DMS114 treated with DMSO at 0.1 percent for 48 hours (cell line): ENCODE measurements at regions not wholly inside any gene's neighbourhood (a gene's known extent, or its start where the extent isn't known, plus 50 kb on each side); places are given as distances from the start of the nearest gene placed in this dataset.

ENCODE experiments used
- DNase-seq: peaks from one replicate; lab custom pipeline; 2025; ENCODE audit not compliant: unreplicated experiment; lab: John Stamatoyannopoulos, UW

GRCh38 chr3:118744186-118744585 lies 290.5 kb downstream of the IGSF11 start:
- DNase-seq, result no peak

- no peak for DNase-seq
Observed at GRCh38 chr3:118754406-118755252, 280.0 kb downstream of the IGSF11 start.

GRCh38 chr3:118755253-118755801 lies 279.3 kb downstream of the IGSF11 start:
- no peak for DNase-seq

GRCh38 chr3:118760585-118761290 lies 273.9 kb downstream of the IGSF11 start:
- no peak for DNase-seq

- no peak for DNase-seq
Observed at GRCh38 chr3:118761291-118761606, 273.4 kb downstream of the IGSF11 start.

- DNase-seq, result no peak
Observed at GRCh38 chr3:118765636-118766305, 268.9 kb downstream of the IGSF11 start.

- DNase-seq, result no peak
Observed at GRCh38 chr3:118766306-118766669, 268.4 kb downstream of the IGSF11 start.

GRCh38 chr3:118772036-118772435 lies 262.6 kb downstream of the IGSF11 start:
- DNase-seq, result no peak

GRCh38 chr3:118772547-118773011 lies 262.1 kb downstream of the IGSF11 start:
- DNase-seq, result no peak

GRCh38 chr3:118775021-118775420 lies 259.6 kb downstream of the IGSF11 start:
- no peak for DNase-seq

- no peak for DNase-seq
Observed at GRCh38 chr3:118778201-118778600, 256.4 kb downstream of the IGSF11 start.

- DNase-seq, result no peak
Observed at GRCh38 chr3:118781232-118781631, 253.4 kb downstream of the IGSF11 start.

GRCh38 chr3:118781839-118782238 lies 252.8 kb downstream of the IGSF11 start:
- no peak for DNase-seq

GRCh38 chr3:118782755-118783202 lies 251.9 kb downstream of the IGSF11 start:
- DNase-seq, result no peak

GRCh38 chr3:118785415-118785814 lies 249.2 kb downstream of the IGSF11 start:
- DNase-seq, result no peak

- no peak for DNase-seq
Observed at GRCh38 chr3:118791246-118791645, 243.4 kb downstream of the IGSF11 start.

GRCh38 chr3:118792191-118792590 lies 242.5 kb downstream of the IGSF11 start:
- DNase-seq, result no peak

- no peak for DNase-seq
Observed at GRCh38 chr3:118793176-118793575, 241.5 kb downstream of the IGSF11 start.

GRCh38 chr3:118799303-118799702 lies 235.3 kb downstream of the IGSF11 start:
- DNase-seq, result no peak

- DNase-seq, result no peak
Observed at GRCh38 chr3:118801899-118802298, 232.7 kb downstream of the IGSF11 start.

- DNase-seq, result no peak
Observed at GRCh38 chr3:118802325-118803095, 232.1 kb downstream of the IGSF11 start.
